ENCODE measurements at regions not wholly inside any gene's neighbourhood (a gene's known extent, or its start where the extent isn't known, plus 50 kb on each side); places are given as distances from the start of the nearest gene placed in this dataset.

DNA sequence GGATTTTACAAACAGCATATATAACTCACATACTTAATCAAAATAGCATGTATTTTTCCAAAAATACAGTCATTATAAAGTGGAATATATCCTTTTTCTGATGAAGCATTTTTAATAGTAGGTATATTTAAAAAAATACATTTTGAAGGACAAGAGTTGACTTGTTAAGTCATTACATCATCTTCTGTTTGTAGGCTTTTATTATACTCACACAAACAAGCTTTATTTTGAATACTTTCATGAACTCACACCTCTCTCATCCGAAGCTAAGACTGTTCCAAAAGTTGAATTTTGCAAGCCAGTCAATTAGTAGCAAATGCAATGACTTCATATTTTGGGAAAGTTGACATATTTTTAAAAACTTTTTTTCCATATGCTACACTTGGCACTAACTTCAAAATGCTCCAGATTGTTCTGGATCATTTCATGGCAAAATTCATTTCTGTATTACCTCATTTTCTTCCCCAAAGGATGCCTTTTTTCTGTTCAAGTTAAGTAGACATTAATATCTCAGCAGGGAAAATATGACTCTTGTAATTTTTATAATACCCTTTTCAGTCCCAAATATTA, 68.5 kb upstream of the WDR75 start:
- no peak for DNase-seq

DNA sequence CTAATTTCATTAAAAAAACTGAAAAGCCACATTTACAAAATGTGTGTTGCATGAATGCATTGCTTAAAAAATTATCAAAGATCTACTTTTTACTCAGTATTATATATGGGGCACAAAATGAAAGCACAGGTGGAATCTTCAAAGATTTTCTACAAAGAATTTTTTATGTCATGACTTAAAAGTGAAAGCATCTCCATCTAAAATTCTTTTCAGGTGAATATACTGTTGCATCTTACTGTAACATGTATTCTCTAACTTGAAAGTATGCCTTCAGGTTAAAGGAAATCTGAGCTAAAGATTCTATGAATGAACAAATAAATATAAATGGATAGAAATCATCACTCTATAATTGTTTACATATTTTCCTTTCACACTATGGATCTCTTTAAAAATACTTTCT, 66.8 kb upstream of the WDR75 start:
- no peak for DNase-seq

DNA sequence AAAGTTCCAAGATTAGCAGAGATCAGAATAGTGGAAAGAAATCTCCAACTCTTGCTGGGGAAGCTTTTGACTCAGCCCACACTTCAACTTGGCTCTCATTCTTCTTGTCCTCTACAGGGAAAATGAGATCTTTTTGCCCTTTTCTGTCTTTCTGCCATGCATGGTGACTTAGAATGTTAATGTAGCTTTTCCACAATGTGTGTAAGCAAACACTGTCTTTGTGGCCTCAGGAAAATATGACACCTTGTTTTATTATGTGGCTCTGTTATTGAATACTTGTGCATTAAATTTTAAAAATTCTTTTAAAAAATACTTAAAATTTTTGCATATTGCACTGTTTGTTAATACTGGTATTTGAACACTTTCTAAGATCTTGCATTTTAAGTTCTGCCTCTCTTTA, 65.4 kb upstream of the WDR75 start:
- DNase-seq: no peak

DNA sequence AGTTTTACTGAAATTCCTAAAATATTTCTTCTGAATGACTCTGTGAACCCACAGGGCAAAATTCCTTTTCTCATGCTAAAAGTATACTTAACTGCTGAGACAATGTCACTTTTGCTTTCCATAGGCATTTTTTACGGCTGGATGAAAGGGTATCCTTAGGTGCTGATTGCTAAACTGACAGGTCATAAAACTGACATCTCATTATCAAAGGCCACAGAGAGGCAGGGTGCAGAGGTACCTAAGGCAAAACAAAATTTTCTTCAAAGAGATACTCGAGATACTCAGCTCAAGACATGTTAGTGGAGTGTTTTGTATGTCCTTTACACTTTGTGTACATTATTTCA, 62.0 kb upstream of the WDR75 start:
- DNase-seq: no peak

DNA sequence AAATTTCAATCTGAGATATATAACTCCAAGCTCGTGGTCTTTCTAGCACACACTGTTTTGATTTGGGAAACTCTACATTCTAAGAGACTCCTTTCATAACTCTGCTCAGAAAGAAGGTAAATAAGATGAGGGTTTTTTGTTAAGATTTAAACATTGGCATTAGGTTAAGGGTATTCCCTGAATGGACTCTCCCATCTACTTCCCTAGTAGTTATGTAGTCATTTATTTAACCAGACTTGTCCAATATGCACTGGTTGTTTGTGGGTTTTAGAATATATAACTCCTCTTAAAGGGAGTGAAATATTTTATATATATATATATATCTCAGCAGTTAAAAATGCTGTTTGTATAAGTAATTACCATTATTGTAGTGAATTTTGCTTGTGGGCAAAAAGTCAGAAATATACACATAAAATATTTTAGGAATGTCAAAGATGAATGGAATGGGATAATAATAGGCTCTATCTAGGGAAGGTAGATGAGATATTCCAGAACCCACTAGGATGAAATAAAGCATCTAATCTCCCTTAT, 61.5 kb upstream of the WDR75 start:
- no peak for DNase-seq

DNA sequence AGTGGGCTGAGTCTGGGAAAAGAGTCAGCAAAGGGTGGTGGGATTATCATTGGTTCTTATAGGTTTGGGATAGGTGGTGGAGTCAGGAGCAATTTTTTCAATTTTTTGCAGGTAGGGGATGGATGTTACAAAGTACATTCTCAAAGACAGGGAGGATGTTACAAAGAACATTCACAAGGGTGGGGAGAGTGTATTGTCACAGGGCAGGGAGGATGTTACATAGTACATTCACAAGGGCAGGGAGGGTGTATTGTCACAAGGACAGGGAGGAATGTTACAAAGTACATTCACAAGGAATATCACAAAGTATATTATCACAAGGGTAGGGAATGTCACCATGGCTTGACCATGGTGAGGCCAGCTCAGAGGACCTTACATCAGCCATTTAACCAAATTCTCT, 58.6 kb upstream of the WDR75 start:
- DNase-seq: no peak

DNA sequence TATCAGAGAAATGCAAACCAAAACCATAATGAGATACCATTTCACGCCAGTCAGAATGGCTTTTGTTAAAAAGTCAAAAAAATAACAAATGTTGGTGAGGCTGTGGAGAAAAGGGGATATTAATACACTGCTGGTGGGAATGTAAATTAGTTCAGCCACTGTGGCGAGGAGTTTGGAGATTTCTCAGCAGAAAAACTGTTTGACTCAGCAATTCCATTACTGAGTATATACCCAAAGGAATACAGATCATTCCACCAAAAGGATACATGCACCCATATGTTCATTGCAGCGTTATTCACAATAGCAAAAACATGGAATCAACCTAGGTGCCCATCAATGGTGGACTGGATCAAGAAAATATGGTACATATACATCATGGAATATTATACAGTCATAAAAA, 54.5 kb upstream of the WDR75 start:
- no peak for DNase-seq

DNA sequence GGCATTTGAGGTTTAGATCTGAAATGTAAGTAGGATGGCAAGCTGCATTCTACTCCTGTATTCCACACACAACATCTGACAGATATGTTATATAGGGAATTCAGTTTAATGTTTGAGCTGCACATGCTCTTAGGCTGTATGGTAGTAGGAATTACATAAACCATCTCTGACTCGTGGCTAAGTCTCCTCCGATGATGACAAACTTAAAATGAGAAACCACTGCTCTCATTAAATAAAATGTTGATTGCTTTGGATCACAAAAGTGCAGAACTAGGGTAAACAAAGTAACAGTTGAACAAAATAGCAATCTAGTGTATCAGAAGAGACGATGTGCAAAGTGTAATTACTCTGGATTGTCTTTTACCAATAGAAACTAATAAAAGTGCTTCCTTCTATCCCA, 50.1 kb upstream of the WDR75 start:
- no peak for DNase-seq
